Testis (tissue), 2 donors: ENCODE measurements at regions not wholly inside any gene's neighbourhood (a gene's known extent, or its start where the extent isn't known, plus 50 kb on each side); places are given as distances from the start of the nearest gene placed in this dataset.

Source experiments
- POLR2A ChIP-seq: fragments of 450-650 bp; IDR thresholded peaks from one replicate; pipeline ENCODE4 v1.6.1; 2017; ENCODE audit warnings: antibody characterized with exemption, mild to moderate bottlenecking, moderate library complexity
- TF ChIP-seq, protein P1 (sequence below), 3 experiments: fragments of 450-650 bp in 2 of 3; fragments of 200-600 bp in 1 of 3; sonication (generic) in 1 of 3; IDR thresholded peaks; one replicate each; pipeline ENCODE4 v1.5.1; 2016 to 2019; ENCODE audit warnings: antibody characterized with exemption in 3 of 3, mild to moderate bottlenecking in 2 of 3, moderate library complexity in 1 of 3

DNA sequence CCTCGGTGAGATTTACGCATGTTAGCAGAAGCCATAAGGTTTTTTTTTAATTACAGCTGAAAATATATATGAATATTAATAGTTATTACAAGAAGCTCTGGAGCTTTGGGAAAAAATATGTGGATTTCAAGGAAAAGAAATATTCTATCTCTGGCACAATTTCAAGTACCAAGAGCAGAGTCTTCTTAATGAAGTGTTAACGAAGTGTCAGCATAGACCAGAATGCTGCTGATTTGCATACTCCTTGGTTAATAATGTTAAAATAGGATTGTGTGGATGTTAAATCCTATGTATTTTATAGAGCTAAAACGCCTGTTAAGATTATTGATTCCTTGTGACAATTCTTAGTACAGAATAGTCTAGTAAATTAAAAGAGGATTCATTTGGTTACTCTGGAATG is 57.0 kb upstream of the FAT3 start:
- TF ChIP-seq, protein P1, sequence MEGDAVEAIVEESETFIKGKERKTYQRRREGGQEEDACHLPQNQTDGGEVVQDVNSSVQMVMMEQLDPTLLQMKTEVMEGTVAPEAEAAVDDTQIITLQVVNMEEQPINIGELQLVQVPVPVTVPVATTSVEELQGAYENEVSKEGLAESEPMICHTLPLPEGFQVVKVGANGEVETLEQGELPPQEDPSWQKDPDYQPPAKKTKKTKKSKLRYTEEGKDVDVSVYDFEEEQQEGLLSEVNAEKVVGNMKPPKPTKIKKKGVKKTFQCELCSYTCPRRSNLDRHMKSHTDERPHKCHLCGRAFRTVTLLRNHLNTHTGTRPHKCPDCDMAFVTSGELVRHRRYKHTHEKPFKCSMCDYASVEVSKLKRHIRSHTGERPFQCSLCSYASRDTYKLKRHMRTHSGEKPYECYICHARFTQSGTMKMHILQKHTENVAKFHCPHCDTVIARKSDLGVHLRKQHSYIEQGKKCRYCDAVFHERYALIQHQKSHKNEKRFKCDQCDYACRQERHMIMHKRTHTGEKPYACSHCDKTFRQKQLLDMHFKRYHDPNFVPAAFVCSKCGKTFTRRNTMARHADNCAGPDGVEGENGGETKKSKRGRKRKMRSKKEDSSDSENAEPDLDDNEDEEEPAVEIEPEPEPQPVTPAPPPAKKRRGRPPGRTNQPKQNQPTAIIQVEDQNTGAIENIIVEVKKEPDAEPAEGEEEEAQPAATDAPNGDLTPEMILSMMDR (IDR thresholded peaks at IDR 0.05) = no peak
- TF ChIP-seq POLR2A = no peak
